Smooth muscle cell (in vitro differentiated cells): ENCODE measurements at regions not wholly inside any gene's neighbourhood (a gene's known extent, or its start where the extent isn't known, plus 50 kb on each side); places are given as distances from the start of the nearest gene placed in this dataset.

Experiments used
- DNase-seq: peaks from one replicate; lab custom pipeline; 2025; ENCODE audit not compliant: unreplicated experiment; lab: John Stamatoyannopoulos, UW
- H2AFZ ChIP-seq: fragments of 200-600 bp; sonication (generic); 2 replicates; pipeline ENCODE4 v1.6.0; 2016; ENCODE audit warnings: antibody characterized with exemption, low read depth, mild to moderate bottlenecking
- H3F3A ChIP-seq: fragments of 200-600 bp; sonication (generic); 2 replicates; pipeline ENCODE4 v1.6.0; 2017; ENCODE audit warnings: antibody characterized with exemption, low read depth
- H3K27ac ChIP-seq: fragments of 200-600 bp; sonication (generic); 2 replicates; pipeline ENCODE4 v1.5.1; 2016; ENCODE audit warnings: low read depth, mild to moderate bottlenecking
- H3K27me3 ChIP-seq: fragments of 200-600 bp; sonication (generic); 2 replicates; pipeline ENCODE4 v1.6.1; 2016; ENCODE audit warnings: low read depth, mild to moderate bottlenecking
- H3K36me3 ChIP-seq: fragments of 200-600 bp; sonication (generic); 2 replicates; pipeline ENCODE4 v1.5.1; 2016; ENCODE audit warnings: low read depth
- H3K4me1 ChIP-seq: fragments of 200-600 bp; sonication (generic); 2 replicates; pipeline ENCODE4 v1.5.1; 2016; ENCODE audit warnings: low read depth
- H3K4me2 ChIP-seq: fragments of 200-600 bp; sonication (generic); 2 replicates; pipeline ENCODE4 v1.6.0; 2016; ENCODE audit warnings: mild to moderate bottlenecking
- H3K4me3 ChIP-seq: fragments of 200-600 bp; sonication (generic); 2 replicates; pipeline ENCODE4 v1.5.1; 2016; ENCODE audit warnings: mild to moderate bottlenecking
- H3K79me2 ChIP-seq: fragments of 200-600 bp; sonication (generic); 2 replicates; pipeline ENCODE4 v1.6.0; 2016; ENCODE audit warnings: low read depth, mild to moderate bottlenecking
- H3K9ac ChIP-seq: fragments of 200-600 bp; sonication (generic); 2 replicates; pipeline ENCODE4 v1.6.0; 2016; ENCODE audit warnings: low read depth
- H3K9me3 ChIP-seq: fragments of 200-600 bp; sonication (generic); replicated peaks from 2 replicates; pipeline ENCODE4 v1.5.1; 2016; ENCODE audit warnings: low read depth
- H4K20me1 ChIP-seq: fragments of 200-600 bp; sonication (generic); 2 replicates; pipeline ENCODE4 v1.6.0; 2016; ENCODE audit warnings: low read depth
- CTCF ChIP-seq: fragments of 200-600 bp; sonication (generic); IDR thresholded peaks from 2 replicates; pipeline ENCODE4 v1.5.1; 2017; ENCODE audit warnings: borderline replicate concordance, mild to moderate bottlenecking, antibody characterized with exemption; ENCODE audit not compliant: insufficient read depth, poor library complexity, severe bottlenecking
- WGBS: methylation state at CpG from one replicate; pipeline ENCODE4 v1.1.7; 2016; ENCODE audit warnings: low lambda C conversion rate; 5-methylcytosine and 5-hydroxymethylcytosine counted together

- Histone ChIP-seq H3K9me3 (no peaks in the 10 kb centered on the region), H3K4me1 (no peaks in the 10 kb centered on the region), H3K79me2 (no peaks in the 10 kb centered on the region), H3K9ac (no peak overlapping the region), H2AFZ (no peak overlapping the region), H3K4me2 (no peak overlapping the region), H3F3A (no peaks in the 10 kb centered on the region), H3K27ac (no peak overlapping the region), H3K36me3 (no peaks in the 10 kb centered on the region), H3K27me3 (no peaks in the 10 kb centered on the region), H3K4me3 (no peak overlapping the region), H4K20me1 (no peaks in the 10 kb centered on the region)
- DNase-seq, result no peak
- WGBS, result 84% methylated on average over 4 of the region's 4 CpGs
- TF ChIP-seq CTCF, result no peak
Observed at GRCh38 chr1:67522001-67522441, 91.8 kb upstream of the SERBP1 start.

- Histone ChIP-seq H2AFZ (no peak overlapping the region), H3K36me3 (no peaks in the 10 kb centered on the region), H3K9ac (no peak overlapping the region), H3K4me2 (no peak overlapping the region), H3K79me2 (no peaks in the 10 kb centered on the region), H3K9me3 (no peaks in the 10 kb centered on the region), H3K4me1 (no peaks in the 10 kb centered on the region), H3F3A (no peaks in the 10 kb centered on the region), H3K27me3 (no peaks in the 10 kb centered on the region), H3K4me3 (no peak overlapping the region), H3K27ac (no peak overlapping the region), H4K20me1 (no peaks in the 10 kb centered on the region)
- 98% methylated on average over 4 of the region's 4 CpGs for WGBS
- TF ChIP-seq CTCF, result no peak
- DNase-seq, result no peak
Observed at GRCh38 chr1:67522793-67523192, 92.6 kb upstream of the SERBP1 start.

- no peak overlapping the region for H2AFZ ChIP-seq
- no peak overlapping the region for H3K27ac ChIP-seq
- H3K4me1 ChIP-seq, result no peaks in the 10 kb centered on the region
- no peaks in the 10 kb centered on the region for H4K20me1 ChIP-seq
- H3K9ac ChIP-seq, result no peak overlapping the region
- no peak for DNase-seq
- WGBS, result 62% methylated on average over 7 of the region's 7 CpGs
- no peak overlapping the region for H3K4me3 ChIP-seq
- H3K27me3 ChIP-seq, result no peaks in the 10 kb centered on the region
- no peaks in the 10 kb centered on the region for H3K79me2 ChIP-seq
- H3F3A ChIP-seq, result no peaks in the 10 kb centered on the region
- TF ChIP-seq CTCF, result peak; percentile 23
- no peaks in the 10 kb centered on the region for H3K36me3 ChIP-seq
- no peaks in the 10 kb centered on the region for H3K9me3 ChIP-seq
- H3K4me2 ChIP-seq, result no peak overlapping the region
Observed at GRCh38 chr1:67524143-67525052, 94.2 kb upstream of the SERBP1 start.
